ENCODE measurements at regions not wholly inside any gene's neighbourhood (a gene's known extent, or its start where the extent isn't known, plus 50 kb on each side); places are given as distances from the start of the nearest gene placed in this dataset.

GRCh38 chr12:41983394-41983793 lies 161.3 kb downstream of the GXYLT1 start:
- TF ChIP-seq CTCF (IDR thresholded peaks at IDR 0.05; ENCODE audit: insufficient read depth, low read length) (no peak), POLR2AphosphoS5 (IDR thresholded peaks at IDR 0.05; ENCODE audit: low read depth) (no peak), REST (IDR thresholded peaks at IDR 0.05; ENCODE audit: insufficient replicate concordance, low read depth) (no peak), SPI1 (IDR thresholded peaks at IDR 0.05; ENCODE audit: borderline replicate concordance, low read depth) (no peak), GABPA (IDR thresholded peaks at IDR 0.05; ENCODE audit: low read depth) (no peak)
